ENCODE measurements at regions not wholly inside any gene's neighbourhood (a gene's known extent, or its start where the extent isn't known, plus 50 kb on each side); places are given as distances from the start of the nearest gene placed in this dataset.

DNA sequence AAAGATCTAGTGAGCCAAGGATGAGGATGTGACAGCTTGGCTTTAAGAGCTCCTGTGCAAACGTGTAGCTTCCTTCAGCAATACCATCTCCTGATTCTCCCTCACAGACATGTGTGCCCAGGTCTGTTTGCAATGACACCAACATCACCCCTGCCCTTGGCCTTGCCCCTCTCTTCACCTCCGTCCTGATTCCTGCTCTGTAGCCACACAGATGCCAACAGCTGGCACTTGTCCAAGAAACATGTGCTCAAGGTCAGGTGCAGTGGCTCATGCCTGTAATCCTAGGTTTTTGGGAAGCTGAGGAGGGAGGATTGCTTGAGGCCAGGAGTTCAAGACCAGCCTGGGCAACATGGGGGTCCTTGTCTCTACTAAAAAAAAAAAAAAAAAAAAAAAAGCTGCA, 103.8 kb upstream of the CRHR1 start:
- no peak for DNase-seq (ENCODE audit: low read depth in 2 of 2)

DNA sequence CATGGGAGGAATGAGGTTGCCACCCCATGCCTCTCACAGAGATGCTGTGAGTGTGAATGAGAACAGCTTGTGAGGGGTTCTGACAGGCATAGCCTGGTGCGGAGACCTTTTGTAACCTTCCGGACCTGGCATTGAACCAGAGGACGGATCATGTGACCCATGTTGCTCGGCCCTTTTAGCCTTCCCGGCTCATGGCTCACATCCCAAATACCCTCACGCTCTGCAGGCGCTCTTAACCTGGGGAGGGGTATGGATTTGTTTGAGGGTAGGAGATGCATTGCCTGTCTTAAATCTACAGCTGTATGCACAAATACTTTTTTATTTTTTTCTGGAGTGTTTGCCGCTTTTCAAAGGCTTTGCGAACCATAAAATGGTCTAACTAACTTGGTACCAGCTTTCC, 102.4 kb upstream of the CRHR1 start:
- DNase-seq (ENCODE audit: low read depth in 2 of 2), result no peak

DNA sequence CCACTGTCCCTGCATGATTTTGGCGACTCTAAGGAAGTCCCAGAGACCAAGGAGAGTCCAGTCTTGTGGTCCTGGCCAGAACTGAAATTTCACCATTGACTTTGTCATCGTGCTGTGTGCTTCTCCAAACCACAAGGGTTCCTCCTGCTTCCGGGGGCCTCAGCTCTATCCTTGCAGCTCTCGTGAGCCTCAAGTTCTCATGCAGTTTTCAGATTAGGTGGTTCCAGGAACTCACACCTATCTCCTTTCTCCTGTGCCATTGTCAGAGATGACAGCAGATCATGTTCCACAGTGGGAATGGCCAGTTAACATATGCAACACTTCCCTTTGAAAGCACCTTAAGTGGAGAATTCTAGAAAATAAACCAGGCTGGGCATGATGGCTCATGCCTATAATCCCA, 97.9 kb upstream of the CRHR1 start:
- DNase-seq (ENCODE audit: low read depth in 2 of 2), result no peak

DNA sequence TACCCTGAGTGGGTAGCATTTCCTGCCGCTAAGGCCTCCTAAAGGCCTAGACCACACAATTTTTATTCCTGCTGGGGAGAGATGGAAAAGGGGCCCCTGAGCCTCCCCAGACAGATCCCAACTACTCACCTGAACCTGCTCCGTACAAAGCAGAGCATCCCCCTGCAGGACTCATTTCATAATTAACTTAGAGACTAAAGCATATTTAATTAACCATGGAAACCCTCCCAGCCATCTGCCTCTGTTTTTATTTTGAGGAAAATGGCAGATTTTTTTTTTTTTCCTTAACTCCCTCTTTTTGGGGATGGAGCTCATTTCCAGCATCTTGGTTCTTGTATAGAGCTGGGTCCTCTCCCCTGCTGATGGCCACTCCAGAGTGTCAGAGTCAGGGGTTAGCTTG, 96.5 kb upstream of the CRHR1 start:
- DNase-seq (ENCODE audit: low read depth in 2 of 2), result no peak

DNA sequence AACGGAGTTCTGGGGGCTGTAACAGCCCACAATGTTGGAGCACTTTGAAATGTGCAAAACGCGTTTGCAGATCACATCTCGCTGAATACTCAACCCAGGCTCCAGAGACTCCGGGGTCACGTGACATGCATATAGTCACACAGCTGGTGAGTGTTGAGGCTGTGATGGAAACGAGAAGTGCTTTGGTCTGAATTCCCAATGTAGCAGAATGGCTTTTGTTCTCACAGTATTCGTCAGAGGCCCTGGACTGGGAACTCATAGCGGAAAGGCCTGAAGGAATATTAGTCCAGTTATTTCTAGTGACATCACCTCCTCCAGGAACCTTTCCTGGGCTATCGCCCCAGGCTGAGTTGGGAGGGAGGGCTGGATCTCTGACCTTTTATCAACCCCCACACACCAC, 95.8 kb upstream of the CRHR1 start:
- no peak for DNase-seq (ENCODE audit: low read depth in 2 of 2)

DNA sequence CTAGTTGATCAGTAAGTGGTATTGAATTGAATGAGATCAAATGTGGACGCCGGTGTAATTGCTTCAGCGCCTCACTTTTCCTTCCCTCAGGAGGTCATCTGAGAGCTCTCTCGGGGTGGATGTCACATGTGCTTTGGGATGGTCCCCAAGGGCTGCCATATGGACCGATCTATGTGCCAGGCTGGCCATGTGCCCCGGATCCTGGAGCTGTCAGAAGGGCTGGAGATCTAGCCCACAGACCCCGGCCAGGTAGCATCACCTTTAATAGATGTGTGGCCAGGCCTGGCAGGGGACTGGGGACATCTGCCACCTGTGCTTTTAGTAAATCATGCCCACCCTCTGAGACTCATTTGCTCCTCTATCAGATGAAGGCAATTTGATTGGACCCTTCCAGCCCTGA, 95.3 kb upstream of the CRHR1 start:
- DNase-seq (ENCODE audit: low read depth in 2 of 2), result no peak

DNA sequence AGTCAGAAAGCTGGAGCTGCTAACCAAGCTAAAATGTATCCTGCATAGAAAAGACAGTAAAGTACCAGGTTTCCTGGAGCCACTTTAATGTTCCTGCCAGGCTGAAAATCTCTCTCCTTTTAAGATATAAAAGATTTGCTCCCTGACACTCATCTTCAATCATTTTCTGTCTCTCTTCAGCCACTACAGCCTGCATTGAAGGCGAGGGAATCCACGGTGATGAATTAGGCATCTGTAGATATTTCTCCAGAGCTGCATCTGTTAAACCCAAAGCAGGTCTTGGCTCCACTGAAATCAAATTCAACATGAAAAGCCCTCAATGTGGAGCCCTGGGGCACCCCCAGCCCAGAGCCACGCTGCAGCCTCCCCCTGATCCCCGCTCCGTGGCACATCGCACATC, 94.7 kb upstream of the CRHR1 start:
- DNase-seq (ENCODE audit: low read depth in 2 of 2), result no peak

DNA sequence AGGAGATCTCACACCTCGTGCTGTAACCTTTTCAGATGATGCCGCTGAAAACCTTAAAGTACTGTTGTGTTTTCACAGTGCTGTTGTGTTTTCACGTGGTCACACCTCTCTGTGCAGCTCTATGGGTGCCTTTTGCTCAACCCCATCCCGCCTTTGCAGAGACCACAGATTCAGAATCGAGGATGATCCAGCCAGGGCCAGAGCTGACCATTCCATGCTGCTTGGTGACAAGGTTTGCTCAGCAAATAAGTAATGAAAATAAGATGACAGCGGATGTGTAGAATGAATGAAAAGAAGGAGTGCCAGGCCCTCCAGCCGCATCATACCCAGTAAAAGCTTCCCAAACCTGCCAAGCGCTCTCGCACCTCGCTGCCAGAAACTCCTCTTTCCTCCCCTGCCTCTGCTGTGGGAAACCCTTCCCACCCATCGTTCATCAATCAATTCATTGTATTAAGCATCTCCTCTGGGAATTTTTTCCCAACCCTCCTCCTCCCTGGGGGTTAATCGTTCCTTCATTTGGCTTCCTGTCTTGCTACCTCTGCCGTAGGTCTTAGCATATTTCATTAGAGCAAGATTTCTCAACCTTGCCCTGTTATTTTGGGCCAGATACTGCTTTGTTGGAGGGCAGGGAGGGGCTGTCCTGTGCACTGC, 93.4 kb upstream of the CRHR1 start:
- DNase-seq (ENCODE audit: low read depth in 2 of 2), result no peak

DNA sequence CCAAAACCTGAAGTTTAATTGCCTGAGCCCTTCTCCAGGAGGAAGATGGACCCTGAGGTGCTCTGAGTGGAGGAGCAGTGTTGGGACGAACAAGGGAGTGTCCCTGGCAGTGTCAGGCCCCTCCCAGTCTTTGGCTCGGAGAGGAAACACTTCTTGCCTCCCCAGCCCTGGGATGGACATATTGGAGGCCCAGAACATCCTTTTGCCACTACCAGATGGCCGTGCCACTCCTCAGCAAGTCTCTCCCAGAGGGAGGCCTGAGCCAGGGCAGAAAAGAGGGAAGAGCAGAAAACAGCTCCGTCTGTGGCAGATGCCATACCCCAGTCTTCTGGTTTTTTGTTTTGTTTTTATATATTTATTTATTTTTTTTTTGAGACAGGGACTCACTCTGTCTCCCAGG, 91.5 kb upstream of the CRHR1 start:
- DNase-seq (ENCODE audit: low read depth in 2 of 2), result no peak

DNA sequence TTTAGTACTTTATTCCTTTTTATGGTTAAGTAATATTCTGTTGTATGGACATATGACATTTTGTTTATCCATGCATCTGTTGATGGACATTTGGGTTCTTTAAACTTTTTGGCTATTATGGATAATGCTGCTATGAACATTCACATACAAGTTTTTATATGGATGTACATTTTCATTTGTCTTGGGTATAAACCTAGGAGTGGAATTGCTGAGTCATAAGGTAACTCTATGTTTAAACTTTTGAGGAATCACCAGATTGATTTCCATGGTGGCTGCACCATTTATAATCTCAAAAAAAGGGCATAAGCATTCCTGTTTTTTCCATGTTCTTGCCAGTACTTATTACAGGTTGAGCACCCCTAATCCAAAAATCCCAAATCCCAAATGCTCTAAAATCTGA, 90.3 kb upstream of the CRHR1 start:
- no peak for DNase-seq (ENCODE audit: low read depth in 2 of 2)

DNA sequence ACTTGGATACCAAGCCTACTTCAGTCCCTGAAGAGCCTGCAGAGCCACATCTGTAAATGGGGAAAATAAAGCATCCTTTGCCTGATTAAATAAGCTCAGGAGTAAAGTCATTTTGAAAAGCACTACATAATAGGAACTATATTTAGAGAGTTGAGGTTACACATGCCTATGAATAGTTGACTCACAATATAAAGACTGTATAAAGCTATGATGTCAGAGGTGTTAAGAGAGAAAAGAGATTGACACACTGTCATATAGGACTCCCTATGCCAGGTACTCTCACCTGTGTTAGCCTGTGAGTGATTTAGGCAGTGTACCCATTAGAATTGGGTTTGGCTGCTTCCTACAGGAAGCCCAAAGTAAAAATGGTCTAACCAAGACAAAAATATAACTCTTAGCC, 87.7 kb upstream of the CRHR1 start:
- DNase-seq (ENCODE audit: low read depth in 2 of 2), result no peak

DNA sequence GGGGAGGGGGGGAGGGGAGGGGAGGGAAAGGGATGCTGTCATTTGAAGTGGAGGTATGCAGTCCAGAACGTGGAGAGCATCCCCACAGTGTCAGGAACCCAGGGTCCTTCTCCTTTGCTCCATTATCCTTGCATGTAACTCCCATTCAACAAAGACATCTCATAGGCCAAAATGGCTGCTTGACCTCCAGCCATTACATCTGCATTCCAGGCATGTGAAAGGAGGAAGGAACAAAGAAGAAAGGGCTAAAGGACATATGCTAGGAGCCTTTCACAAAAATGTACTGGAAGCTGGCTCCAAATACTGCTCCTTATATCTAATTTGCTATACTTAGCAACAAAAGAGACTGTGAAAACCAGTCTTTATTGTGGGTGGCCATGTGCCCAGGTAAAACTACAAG, 87.0 kb upstream of the CRHR1 start:
- DNase-seq (ENCODE audit: low read depth in 2 of 2), result no peak

DNA sequence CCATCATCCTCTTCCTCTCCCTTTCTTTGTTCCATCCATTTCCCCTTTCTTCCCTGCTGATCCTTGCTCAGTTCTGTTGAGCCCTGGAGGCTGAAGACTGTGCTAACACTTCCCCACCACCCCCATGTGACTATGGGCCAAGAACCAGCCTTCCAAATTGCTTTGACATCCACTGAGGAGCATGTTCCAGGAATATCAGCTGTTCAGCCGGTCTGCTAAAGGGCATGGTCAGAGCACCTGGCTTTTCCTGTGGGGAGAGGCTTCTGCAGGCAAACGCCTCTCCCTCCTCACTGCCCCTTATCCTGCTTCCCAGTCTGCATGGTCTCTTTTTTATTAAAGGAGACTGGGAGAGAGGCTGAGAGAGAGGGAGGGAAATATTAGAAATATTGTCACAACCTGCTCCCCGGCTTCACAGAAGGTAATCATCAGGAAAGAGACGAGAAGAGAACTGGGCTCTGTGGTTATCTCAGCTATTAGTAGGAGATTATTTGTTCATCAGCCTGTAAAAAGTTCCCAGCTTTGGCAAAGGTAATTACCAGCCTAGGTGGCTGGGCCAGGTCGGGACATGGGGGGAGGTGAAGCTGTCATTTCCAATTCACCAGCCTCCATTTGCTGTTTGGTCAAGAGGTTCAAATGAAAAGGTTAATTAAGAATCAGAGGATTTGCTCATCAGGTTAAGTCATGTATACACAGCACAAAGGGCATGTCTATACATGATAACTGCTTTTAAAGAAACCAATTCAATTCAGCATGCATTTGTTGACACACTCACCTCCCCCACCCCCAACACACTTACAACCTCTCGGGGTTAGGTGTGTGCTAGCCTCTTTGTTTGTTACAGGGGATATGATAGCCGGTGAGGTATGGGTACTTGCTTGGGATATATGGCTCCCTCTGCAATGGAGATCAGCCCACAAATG, 83.7 kb upstream of the CRHR1 start:
- no peak for DNase-seq (ENCODE audit: low read depth in 2 of 2)

DNA sequence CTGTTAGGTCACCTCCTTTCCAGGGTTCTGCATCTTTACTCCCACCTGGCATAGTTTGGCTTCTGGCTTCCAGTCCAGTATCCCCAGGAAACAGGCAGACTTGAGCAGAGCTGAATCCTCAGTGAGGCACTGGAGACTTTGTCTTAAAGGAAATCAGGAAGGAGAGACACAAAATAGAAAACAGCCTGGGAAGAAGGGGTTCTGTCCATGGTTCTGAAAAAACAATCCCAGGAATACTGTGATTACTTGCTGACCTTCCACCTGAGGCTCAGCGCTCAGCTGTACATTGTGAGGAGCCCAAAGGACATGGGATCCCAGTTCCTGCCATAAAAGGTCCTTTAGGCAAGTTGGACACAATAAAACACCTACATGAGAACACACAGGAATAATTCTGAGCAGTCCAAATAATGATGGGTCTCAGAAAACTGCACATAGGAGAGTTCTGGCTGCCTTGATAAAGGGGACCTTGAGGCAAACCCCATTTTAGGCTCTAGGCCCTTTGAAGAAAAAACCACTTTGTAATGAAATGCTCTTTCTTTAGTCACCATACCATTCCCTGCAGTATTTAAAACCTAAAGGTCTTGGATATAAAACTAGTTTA, 81.4 kb upstream of the CRHR1 start:
- DNase-seq (ENCODE audit: low read depth in 2 of 2), result no peak

DNA sequence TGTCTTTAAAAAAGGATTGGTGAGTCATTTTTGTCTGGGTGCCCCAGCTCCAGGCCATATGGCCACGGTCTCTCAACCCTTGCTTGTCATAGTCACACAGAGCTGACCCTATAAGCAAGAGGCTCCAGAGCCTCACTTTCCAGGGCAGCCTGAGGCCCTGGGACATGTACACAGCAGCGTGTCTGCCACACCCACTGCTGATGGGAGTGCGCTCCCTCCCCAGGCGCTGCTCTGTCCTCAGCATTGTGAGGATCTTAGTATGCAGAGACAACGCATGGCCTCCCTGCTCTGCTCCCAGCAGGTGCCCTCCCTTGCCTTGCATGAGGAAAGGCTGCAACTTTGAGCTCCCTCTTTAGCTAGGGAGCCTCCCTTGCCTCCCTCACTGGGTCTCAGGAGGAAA, 80.8 kb upstream of the CRHR1 start:
- DNase-seq (ENCODE audit: low read depth in 2 of 2), result no peak

DNA sequence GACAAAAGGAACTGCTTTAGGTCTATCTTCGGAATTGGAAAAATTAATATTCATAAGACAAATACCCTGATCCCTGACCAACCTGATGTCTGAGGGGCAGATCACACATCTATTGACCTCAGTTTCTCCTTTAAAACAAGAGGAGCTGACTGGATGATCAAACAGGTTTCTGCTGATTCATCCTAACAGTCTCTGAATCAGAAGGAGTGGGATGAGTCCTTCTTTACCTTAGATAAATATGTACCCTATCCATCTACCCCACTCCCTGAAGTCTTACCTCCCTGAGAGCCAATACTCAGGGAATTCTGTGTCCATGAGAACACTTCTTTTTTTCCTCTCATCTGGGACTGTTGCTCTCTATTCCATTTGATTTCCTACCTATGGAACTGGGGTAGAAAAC, 80.3 kb upstream of the CRHR1 start:
- no peak for DNase-seq (ENCODE audit: low read depth in 2 of 2)

DNA sequence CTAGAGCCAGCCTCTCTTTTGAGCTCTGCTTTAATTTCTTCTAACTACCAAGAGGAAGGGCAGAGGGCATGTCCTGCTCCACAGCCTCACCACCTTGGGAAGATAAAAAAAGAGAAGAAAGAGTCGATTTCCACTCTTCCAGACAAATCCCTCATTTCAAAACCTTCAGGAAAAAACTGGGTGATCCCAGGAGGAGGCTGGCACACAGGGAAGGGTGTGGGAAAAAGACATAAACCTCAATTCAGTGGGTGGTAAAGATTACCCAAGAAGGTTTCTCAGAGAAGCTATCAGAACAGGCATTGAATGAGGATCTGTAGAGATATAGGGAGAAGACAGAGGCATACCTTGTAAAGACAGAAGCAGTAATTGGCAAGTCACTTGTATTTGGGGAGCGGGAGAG, 79.9 kb upstream of the CRHR1 start:
- no peak for DNase-seq (ENCODE audit: low read depth in 2 of 2)

DNA sequence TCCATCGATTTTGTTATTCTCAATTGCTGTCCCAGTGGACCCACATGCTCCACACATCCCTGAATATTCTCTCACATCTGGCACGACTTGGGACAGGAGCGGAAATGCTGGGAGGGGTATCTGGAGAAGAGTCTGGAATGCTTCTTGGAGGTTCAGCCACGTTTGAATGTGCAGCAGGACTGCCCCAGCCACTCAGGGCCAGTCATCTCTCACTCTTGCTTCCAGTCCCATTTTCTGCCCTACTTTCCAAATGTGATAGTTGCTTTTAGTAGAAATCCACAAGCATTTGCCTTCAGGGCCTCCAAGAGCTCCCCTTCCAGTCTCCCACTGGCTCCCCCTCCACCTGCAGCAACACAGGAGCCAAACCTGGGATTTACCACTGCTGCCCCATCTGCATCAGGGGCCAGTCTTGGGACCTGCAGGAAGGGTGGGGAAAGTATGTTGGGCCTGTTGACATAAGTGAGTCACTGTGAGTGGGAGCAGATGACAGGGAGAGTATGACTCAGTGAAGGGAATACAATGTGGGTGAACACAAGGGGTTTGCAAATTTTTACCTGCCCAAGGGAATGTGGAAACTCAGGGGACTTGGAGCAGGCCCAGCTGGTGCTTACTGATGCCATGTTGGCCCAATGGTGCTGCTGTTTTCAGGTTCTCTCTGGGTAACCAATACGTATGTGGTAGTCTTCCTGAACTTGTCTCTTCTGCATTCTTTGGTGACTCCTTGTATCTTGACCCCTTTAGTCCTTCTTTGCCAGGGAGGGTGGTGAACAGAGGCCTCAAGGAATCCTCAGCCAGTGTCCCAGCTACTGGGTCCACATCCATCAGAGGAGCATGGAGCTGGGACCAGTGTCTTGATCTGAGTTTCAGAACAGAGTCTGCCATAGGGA, 78.8 kb upstream of the CRHR1 start:
- no peak for DNase-seq (ENCODE audit: low read depth in 2 of 2)

DNA sequence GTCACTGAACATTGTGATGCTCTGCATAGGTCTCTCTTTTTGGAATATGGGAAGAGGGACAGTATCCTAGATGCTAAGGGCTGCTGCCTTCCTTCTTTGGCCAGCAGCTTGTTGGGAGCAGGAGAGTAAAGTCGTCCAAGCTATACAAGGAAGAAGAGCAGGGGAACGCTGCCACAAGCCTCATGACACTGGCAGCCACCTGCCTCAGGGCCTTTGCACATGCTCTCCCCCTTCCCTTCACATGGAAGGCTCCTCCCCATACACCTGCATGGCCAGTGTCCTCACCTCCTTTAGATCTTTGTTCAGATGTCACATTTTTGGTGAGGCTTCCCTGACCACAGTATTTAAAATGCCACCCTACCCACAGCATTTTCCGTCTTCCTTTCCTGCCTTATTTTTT, 78.1 kb upstream of the CRHR1 start:
- DNase-seq (ENCODE audit: low read depth in 2 of 2), result no peak

DNA sequence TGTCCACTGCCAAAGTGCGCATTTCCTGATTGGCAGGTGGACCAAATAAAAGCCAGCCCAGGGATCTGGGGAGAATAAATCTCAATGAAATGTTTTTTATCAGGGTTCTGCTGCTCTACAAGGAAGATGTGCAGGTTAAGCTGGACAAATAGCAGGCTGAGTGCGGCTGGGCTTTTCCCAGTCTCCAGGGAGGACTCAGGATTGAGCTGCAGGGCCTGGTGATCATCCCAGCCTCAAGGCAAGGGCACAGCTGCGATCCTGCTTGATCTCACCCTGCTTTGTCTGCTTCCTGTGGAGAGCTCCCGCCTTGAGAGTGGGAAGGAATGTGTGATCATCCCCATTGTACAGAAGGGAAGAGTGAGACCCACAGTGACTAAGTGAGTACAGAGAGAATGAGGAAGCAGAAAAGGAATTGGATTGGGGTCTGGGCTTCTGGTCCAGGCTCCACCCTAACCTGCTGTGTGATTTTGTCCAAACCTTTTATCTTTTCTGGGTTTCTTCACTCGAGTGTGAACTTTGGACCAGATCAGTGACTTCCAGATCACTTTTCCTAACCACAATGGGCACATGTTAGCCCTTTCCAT, 75.3 kb upstream of the CRHR1 start:
- no peak for DNase-seq (ENCODE audit: low read depth in 2 of 2)

DNA sequence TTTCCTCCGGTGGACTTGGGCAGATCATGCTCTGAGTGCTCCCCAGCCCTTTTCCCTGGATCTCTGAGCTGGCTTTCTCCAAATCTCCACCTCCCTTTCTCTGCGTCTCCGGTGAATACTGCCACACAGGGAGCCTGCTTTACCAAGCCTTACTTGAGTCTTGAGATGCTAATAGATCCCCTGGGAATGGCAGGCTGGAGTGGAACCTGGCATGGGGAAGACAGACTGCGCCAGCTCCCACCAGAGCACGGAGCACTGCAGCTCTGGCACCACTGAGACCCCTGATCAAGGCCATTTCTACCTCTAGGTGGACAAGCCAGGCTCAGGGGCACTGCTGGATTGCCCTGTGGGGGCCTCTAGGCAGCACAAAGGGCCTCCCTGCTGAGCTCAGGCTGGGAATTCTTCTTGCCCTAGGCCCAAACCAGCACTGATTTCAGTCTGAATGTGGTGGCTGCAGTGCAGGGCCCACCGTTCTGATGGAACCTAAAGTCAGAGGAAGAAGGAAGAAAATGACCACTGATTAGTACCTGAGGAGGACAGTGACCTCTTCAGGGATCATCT, 74.3 kb upstream of the CRHR1 start:
- DNase-seq (ENCODE audit: low read depth in 2 of 2), result no peak
